Iris pigment epithelial cell (primary cell): ENCODE measurements at regions not wholly inside any gene's neighbourhood (a gene's known extent, or its start where the extent isn't known, plus 50 kb on each side); places are given as distances from the start of the nearest gene placed in this dataset.
"Not testable (repeated sequence)": the region's sequence is repeated elsewhere in the genome, so short reads cannot be mapped to it uniquely, and the experiment has no call there.

Experiments used
- DNase-seq: peaks from one replicate; pipeline ENCODE4 v3.0.0-alpha.2; 2011; ENCODE audit warnings: low read depth

DNA sequence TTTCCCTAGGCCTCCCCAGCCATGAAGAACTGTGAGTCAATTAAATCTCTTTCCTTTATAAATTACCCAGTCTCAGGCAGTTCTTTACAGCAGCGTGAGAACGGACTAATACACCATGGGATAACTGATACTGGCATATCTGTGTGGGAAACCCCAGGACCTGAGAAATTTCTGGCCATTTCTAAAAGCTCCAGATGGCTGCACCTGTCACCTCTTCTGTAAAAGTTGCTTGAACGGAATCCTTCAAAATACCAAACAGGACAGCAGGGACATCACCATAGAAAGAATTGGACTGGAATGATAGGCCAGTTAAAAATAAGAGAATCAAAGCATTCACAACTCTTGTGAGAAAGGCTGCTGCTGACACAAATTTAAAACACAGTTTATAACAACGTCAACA, 134.0 kb upstream of the FOXD4L5 start:
- DNase-seq, result not testable (repeated sequence)

DNA sequence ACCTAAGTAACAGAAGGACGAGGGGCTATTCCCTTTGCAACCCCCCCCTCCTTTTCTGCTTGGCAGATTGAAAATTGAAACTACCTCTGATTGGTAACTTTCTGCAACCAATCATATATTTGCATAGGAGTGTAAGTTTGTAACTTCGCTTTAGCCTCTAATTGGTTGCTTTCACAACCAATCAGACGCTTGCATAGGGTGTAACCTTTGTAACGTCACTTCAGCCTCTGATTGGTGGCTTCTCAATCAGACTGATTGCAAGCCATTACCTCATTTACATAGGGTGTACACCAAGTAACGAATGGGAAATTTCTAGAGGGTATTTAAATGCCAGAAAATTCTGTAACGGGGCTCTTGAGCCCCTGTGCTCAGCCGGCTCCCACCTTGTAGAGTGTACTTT, 131.9 kb upstream of the FOXD4L5 start:
- DNase-seq, result not testable (repeated sequence)

DNA sequence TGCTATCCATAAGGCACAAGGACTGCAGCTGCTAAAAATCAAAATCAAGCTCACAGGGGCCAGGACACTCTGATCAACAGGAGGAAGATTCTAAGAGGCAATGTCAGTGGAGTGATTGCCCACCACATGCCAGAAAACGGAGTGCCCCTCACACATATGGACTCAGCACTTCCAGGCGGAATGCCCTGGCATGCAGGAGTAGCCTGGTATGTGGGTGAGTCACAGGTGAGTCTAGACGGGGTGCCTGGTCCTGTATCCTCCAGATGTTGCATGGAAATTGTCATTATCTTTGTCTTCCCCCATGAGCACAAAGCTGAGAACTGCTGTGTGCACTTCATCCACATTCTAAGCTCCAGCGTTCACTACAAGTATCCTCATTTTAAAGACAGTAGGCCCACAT, 129.2 kb upstream of the FOXD4L5 start:
- DNase-seq, result not testable (repeated sequence)

DNA sequence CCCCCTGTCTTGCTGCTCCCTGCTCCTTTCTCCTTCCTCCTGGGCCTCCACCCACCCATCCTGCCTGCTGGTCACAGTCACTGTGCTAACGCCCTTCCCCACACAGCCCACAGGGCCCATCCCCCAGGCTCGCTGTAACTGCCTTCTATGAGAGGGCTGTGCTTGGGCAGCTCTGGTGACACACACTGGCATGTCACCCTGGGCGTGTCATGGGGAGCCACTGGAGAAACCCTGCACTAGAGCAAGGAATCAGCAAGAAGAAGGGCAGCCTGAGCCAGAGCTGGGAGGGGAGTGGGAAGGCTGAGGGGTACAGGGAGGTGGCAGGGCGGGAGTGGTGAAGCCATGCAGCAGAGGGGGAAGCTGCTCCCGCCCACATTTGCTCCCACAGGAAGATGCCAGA, 128.4 kb upstream of the FOXD4L5 start:
- DNase-seq, result not testable (repeated sequence)

DNA sequence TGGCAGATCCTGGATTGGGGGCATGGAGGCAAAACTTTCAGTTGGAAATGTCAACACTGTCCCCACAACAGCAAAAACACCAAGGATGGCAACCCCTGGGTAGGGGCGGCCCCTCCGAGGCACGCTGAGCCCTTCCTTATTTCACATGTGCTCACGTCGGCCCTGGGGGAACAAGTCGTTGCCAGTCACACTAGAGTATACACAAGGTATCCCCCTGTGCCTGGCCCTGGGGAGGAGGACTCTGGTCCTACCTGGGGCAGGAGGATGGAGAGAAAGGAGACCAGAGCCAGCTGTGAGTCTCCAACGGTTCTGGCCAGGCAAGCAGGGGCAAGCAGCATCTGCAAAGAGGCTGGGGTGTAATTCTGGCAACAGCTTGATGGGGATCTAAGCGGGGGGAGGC, 126.9 kb upstream of the FOXD4L5 start:
- DNase-seq, result no peak

DNA sequence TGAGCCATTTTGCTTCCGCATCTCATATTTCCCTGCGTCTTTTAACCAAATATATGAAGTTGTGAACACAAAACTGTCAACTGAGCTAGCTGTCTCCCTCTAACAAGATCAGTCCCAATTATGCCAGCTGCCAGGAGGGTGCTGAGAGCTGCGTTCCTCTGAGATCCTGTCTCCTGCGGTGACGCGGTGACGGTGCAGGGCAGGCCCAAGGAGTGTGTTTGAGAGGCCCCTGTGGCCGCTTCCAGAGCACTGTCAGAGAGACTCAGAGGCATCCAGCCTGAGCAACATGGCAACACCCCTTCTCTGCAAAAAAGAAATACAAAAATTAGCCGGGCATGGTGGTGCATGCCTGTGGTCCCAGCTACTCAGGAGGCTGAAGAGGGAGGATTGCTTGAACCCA, 126.3 kb upstream of the FOXD4L5 start:
- DNase-seq, result no peak

DNA sequence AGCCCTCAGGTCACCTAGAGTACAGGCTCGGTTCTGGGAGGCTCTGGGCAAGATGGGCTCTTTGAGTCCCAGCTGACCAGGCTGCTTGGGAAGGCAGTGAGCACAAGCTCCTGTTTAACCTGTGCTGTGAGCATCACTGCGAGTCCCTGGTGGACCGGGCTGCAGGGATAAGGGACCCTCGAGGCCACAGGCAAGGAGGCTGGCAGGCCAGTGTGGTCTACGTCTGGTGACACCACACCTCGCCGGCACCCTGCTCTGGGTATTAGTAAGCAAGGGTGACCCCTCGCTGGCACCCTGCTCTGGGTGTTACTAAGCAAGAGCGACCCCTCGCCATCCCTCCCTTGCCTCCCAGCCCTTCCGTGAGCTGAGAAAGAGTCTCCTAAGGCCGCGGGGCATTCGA, 125.9 kb upstream of the FOXD4L5 start:
- DNase-seq, result no peak

DNA sequence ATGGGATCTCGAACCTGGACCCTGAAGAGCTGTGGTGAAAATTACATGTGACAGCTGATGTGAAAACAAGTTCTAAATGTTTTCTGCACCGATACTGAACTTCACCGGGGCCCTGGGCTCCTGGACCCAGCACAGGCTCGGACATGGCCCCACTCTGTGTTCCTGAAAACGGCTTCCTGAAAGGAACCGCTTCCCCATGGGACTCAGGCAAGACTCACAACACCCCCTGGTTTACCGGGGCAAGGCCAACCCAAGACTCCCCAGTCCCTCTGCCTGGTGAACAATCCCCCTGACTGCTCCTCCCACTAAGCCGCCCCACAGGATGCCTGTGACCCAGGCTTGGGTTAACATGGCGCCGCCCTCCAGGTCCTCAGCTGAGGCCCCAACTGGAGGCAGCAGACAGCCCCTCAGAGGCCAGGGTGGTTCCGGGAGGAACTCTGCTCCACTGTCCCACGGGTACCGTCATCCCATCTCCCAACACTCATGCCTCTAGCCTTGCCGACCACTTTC, 124.5 kb upstream of the FOXD4L5 start:
- DNase-seq, result no peak

DNA sequence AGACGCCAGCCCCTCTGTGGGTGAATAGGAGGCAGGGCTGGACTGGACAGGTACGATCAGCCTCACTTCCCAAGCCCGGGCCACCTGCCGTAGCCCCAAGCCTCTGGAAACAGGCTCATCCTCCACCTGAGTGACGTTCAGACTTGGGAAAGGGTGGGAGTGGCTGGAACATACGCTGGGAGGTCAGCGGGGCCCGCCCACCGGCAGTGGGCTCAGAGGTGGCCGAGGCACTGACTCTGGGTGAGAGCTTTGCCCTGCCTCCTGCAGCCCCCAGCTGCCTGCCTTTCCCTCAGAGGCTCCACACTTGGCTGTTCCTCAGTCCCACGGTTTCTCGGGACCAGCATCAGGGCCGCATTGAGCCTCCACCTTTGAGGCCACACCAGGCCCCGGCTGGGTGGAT, 123.8 kb upstream of the FOXD4L5 start:
- not testable (repeated sequence) for DNase-seq

DNA sequence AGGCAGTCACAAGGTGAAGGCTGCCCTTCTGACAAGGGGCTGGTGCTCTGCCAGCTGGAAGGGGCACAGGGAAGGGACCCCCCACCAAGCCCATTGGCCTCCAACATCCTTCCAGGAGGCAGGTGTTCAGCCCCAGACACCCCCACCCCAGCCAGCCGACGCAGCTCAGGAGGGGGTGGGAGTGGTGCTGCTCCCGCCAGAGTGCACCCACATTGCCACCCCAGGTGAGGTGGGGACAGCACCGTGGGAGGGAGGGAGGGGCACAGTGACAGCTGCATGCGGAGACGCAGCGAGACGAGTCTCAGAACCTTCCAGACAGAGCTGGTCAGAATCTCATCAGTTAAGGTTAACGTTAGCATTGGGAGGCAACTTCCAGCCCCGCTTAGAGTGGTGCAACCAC, 121.6 kb upstream of the FOXD4L5 start:
- not testable (repeated sequence) for DNase-seq

DNA sequence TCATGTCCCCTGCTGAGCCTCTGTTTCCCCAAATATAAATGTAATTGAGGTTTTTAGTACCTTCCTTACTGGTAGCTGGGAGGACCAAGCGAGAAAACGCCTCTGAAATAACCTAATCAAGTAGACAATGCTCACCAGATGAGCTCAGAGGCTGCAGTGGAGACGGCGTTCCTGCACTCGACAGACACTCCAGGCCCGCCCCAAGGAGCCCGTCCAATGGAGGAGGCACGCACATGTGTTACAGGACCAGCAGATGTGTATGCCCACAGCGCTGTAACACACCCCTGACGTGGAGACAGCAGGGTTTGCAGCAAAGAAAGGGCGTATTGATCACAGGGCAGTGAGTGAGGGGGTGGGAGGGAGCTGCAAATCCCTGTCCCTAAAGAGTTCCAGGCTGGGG, 120.8 kb upstream of the FOXD4L5 start:
- DNase-seq, result not testable (repeated sequence)

DNA sequence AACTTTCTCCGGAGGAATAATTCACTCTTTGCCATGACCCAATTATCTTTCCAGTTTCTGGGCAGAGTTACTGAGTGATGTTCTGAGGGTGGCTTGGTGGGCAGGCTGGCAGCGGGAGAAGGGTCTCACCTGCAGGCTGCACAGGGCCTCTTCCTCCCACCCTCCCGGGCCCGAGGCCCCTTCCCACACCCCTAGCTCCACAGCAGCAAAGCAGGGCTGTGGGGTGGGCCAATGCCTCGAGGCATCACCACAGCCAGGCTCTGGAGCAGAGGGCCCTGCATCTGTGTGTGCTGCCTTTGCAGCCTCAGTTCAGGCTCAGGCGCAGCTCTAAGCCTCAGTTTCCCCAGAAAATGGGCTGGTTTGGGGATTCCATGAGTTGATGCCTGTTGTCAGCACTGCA, 120.2 kb upstream of the FOXD4L5 start:
- DNase-seq, result no peak

DNA sequence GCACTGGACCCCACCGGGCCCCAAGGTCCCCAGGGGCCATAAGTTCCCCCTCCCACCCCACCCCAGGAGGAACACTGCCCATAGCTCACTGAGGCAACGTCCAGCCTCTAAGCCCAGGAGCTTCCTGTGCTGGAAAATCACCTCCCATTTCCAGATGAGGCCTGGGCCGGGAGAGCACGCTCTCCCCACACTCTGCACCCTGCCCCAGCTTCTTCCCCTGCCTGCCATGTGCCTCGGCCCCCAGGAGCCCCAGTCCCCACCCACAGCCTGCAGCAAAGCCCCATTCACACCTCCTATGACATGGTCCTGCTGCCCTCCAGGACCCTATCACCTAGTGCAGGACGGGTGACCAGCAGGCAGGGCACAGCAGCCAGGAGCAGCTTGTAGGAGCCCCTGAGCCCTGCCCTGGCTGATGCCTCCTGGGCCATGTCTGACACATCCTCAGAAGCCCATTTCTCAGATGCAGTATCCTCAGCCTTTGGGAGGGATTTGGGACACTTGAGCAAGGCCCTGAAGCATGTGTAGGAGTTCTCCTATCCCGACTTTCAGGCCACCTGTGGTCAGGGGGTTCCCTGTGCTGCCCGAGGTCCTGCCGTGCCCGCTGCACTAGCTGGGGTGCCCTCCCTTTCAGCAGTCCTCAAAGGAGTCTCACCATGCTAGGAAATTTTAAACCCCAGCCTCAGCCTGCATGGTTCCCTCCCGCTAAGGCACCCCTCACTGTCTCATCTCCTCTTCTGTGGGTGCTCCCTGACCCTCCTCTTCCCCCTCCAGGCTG, 119.4 kb upstream of the FOXD4L5 start:
- no peak for DNase-seq

DNA sequence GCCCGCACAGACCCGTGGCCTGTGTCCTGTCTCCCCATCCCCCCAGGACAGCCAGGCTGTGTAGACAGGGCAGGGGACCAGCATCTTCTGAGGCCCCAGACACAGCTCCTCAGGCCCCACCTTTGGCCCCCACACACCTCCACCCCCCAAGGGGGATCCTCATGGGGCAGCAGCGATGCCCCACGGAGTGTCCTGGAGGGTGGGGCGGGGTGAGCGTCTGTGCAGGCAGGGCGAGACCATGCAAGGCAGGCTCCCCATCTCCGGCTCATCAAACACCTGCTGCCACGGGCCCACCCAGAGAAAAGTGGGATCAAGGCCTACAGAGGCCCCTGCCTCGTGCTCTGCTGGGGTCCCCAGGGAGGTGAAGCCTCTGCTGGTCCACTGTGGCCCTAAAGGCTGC, 118.7 kb upstream of the FOXD4L5 start:
- no peak for DNase-seq

DNA sequence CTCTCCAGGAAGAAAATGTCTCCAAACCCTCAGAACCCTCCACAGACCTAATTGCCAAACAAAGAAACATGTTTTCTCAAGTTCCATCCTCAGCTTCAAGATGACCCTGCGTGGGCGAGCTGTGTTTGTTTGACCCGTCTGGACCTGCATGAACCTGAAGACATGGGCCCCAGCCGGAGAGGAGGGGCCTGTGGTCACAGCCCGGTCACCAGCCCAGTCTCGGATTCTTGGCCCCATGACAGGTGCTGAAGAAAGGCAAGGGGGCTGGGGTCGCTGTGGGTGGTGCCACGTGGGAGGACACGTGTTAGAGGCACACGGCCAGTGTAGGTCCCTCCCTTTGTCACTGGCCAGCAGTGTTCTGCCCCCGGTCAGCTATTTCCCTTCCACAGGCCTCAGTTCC, 118.1 kb upstream of the FOXD4L5 start:
- not testable (repeated sequence) for DNase-seq

DNA sequence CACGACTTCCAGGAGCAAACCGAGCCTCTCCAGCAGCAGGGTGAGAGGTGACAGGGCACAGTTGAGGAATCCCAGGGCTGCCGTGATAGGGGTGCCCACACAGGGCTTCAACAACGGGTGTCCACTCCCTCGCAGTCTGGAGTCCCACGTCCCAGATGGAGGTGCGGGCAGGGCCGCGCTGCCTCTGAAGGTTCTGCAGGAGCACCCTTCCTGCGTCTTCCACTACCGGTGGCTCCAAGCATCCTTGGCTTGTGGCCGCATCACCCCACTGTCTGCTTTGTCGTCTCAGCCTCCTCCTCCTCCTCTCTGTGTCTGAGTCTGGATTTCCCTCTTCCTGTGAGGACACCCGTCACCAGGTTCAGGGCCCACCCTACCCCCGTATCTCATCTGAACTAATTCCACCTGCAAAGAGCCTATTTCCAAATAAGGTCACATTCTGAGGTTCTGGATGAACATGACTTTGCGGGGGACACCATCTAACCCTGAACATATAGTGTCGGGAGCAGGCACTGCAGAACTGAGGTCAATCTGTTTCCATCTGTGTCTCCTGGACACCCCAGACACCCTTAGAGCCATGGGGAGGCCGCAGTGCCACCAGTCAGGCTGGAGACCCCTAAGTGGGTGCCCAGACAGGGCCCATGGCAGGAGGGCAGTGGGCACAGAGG, 117.3 kb upstream of the FOXD4L5 start:
- DNase-seq, result not testable (repeated sequence)

DNA sequence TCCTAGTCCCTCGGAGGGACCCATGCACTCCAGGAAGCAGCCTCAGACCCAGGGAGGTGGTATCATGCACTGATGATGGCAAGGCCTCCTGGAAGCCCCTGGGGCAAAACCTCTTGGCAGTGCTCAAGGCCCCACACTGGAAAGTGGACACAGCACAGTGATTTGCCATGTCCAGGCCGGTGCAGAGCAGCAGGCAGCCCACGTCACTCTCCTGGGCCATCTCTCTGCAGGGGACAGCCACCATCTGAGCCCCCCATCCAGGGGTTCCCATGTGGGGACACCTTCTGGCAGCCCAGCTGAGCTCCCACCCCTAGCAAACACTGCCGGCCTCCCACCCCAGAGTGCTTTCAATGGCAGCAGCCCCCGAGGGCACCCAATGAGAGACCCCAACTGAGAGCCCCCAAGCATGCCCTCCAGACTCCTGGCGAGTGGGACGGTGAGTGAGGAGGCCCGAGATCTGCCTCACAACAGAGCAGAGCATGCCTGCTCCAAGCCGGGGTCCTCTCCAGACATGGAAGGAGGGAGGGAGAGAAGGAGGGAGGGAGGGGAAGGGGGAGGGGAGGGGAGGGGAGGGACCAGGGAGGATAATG, 116.5 kb upstream of the FOXD4L5 start:
- DNase-seq, result not testable (repeated sequence)

DNA sequence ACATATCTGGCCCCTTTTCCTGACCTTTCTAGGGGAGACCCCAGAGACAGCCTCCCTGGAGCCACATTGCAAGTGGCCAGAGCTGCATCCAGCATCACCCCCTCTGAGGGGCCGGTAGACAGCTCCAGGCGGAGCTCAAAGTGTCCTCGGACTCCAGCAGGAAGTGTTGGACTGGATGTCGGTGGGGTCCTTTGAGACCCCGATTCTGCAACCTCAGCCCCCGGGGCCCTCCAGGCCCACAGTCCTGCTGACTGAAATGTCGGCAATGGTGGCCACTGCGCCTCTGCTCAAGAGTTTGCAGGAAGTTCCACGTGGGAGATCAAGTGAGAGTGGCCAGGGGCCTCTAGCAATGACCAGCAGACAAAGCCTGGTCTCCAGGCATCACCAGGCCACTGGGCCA, 115.9 kb upstream of the FOXD4L5 start:
- DNase-seq, result no peak

DNA sequence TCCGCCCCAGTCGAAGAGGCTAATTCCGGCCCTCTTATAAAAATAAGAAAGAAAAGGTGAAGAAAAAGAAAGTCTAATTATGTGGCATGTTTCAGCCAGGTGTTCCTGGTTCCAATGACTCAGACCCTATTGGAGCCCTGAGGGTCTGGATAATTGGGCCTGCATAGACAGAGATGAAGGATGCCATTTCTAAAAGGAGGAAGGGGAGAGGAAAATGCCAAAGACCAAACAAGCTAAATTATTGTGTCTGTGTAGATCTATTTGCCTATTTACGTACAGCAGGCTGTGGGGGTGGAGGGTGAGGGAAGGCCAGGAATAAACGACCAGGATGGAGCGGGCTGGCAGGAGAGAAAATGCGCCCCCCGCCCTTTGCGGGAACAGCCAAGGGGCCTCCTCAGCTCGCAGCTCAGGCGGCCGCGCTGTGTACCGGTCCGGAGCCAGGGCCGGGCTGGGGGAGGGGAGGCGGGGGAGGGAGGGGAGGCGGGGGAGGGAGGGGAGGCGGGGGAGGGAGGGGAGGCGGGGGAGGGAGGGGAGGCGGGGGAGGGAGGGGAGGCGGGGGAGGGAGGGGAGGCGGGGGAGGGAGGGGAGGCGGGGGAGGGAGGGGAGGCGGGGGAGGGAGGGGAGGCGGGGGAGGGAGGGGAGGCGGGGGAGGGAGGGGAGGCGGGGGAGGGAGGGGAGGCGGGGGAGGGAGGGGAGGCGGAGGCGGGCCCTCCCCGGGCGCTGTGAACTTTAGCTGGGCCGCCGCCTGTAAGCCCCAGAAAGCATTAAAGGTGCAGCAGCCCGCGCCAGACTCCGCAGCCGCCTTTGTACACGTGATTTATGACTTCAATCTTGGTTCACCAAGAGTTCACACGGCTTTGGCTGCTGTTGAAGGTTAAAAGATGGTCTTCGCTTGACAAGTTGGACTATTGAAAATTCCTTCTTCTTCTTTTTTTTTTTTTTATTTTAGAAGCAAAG, 113.0 kb upstream of the FOXD4L5 start:
- not testable (repeated sequence) for DNase-seq

DNA sequence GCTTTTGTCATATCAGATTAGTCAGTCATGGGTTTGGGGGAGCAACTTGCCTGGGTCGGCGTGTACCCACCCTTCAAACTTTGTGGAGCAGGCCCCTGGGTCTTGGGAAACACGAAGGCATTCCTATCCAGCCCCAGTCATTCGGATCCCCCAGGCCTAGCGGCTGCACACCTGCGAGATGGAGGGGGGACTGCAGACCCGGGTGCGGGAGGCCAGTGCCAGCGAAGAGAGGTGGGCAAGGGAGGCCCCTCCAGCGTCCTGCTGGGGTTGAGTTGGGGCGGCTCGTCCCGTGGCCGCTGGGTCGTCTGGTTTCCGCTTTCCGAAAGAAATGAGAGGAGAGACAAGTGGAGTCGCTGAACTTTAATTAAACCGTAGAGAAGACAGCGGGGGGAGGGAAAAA, 112.2 kb upstream of the FOXD4L5 start:
- DNase-seq, result not testable (repeated sequence)

DNA sequence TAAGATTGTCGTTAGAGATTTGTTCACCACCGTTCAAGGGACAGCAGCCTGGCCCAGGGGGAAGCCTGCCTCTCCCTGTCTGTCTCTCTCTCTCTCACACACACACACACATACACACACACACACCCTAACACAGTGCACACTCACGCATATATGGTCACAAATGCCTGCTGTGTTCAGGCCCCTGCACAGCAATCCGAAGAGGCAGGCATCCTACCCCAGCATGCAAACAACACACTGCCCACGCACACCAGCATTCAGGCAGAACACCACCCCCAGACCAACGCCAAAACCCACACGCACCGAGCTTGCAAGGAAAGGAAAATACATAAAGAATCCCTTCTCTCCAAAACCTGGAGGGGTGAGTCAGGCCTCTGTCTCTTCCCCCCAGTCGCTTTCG, 111.6 kb upstream of the FOXD4L5 start:
- DNase-seq, result not testable (repeated sequence)

DNA sequence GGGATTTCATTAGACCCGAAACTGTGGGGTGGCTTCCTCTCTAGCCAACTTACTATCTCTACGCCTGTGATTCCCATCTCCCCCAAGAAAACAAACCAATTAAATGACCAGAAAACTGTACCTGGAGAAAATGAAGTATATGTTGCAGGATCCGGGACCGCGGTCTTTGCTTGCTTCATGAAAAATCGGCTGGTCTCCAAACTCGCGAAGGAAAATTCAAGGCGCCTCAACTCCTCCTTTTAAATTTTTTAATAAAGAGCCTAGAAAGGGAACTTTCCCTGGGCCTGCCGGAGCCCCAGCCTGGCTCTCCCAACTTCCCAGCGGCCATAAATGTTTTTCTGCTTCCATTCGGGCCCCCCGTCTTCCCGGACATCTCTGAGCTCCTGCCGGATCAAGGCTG, 110.8 kb upstream of the FOXD4L5 start:
- not testable (repeated sequence) for DNase-seq
